HepG2 (cell line): ENCODE measurements at regions not wholly inside any gene's neighbourhood (a gene's known extent, or its start where the extent isn't known, plus 50 kb on each side); places are given as distances from the start of the nearest gene placed in this dataset.

Experiments
- CHD4 ChIP-seq: fragments of 200-600 bp; sonication (generic); IDR thresholded peaks from 2 replicates; pipeline ENCODE4 v1.7.0; 2017; ENCODE audit warnings: mild to moderate bottlenecking, low read length, borderline replicate concordance
- KDM1A ChIP-seq: IDR thresholded peaks from 2 replicates; pipeline ENCODE4 v1.6.1; 2016; ENCODE audit warnings: missing compliant biosample characterization
- RBM39 ChIP-seq: fragments of 200-400 bp; formaldehyde crosslinking; IDR thresholded peaks from one replicate; pipeline ENCODE4 v1.6.1; 2018; ENCODE audit warnings: antibody characterized with exemption, mild to moderate bottlenecking, low read depth, low read length; ENCODE audit not compliant: poor library complexity, severe bottlenecking
- SMYD3 ChIP-seq: sonication (generic); formaldehyde crosslinking; IDR thresholded peaks from 2 replicates; pipeline ENCODE4 v1.8.1; 2023; ENCODE audit warnings: mild to moderate bottlenecking, missing genetic modification reagents
- YY1 ChIP-seq: IDR thresholded peaks from 2 replicates; pipeline ENCODE4 v1.6.1; 2011; ENCODE audit warnings: low read length, low read depth, moderate library complexity, mild to moderate bottlenecking; ENCODE audit not compliant: insufficient read depth, insufficient replicate concordance
- ZBTB7A ChIP-seq: sonication (generic); formaldehyde crosslinking; IDR thresholded peaks from 2 replicates; pipeline ENCODE4 v1.8.0; 2022; ENCODE audit warnings: mild to moderate bottlenecking, missing genetic modification reagents
- ZKSCAN8 ChIP-seq: IDR thresholded peaks from 2 replicates; pipeline ENCODE4 v1.6.1; 2016; ENCODE audit warnings: borderline replicate concordance, missing genetic modification reagents, missing compliant biosample characterization
- TF ChIP-seq, protein P1 (sequence below): sonication (generic); formaldehyde crosslinking; IDR thresholded peaks from 2 replicates; pipeline ENCODE4 v1.4.0; 2020; ENCODE audit warnings: mild to moderate bottlenecking, low read depth, missing genetic modification reagents
- TF ChIP-seq, protein P2 (sequence below): sonication (generic); formaldehyde crosslinking; IDR thresholded peaks from 2 replicates; pipeline ENCODE4 v1.4.0; 2020; ENCODE audit warnings: missing genetic modification reagents, borderline replicate concordance

DNA sequence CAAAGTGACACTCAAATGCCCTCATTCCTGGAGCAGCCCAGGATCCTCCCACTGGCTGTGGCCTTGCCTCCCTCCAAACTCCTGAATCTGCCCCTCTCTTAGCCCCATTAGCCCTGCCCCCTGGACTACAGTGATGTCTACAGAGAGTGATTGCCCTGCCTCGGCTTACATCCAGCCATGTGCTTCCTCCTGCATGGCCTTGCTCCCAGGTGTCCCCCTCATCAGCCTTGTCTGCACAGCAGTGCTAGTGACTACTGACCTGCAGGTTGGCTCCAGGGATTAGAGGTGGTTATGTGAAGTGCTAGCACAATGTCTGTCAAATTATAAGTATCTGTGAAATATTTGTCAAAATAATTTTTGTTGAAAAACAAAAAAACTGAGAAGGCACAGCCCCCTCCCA, 259.1 kb upstream of the MYT1L start:
- no peak for TF ChIP-seq ZKSCAN8 (CRISPR knock-in tag)
- no peak for TF ChIP-seq ZBTB7A
- TF ChIP-seq RBM39 = no peak
- no peak for TF ChIP-seq CHD4
- no peak for TF ChIP-seq KDM1A (CRISPR knock-in tag)
- TF ChIP-seq SMYD3 = no peak
- TF ChIP-seq, protein P1, sequence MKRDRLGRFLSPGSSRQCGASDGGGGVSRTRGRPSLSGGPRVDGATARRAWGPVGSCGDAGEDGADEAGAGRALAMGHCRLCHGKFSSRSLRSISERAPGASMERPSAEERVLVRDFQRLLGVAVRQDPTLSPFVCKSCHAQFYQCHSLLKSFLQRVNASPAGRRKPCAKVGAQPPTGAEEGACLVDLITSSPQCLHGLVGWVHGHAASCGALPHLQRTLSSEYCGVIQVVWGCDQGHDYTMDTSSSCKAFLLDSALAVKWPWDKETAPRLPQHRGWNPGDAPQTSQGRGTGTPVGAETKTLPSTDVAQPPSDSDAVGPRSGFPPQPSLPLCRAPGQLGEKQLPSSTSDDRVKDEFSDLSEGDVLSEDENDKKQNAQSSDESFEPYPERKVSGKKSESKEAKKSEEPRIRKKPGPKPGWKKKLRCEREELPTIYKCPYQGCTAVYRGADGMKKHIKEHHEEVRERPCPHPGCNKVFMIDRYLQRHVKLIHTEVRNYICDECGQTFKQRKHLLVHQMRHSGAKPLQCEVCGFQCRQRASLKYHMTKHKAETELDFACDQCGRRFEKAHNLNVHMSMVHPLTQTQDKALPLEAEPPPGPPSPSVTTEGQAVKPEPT (CRISPR knock-in tag) = no peak
- TF ChIP-seq, protein P2, sequence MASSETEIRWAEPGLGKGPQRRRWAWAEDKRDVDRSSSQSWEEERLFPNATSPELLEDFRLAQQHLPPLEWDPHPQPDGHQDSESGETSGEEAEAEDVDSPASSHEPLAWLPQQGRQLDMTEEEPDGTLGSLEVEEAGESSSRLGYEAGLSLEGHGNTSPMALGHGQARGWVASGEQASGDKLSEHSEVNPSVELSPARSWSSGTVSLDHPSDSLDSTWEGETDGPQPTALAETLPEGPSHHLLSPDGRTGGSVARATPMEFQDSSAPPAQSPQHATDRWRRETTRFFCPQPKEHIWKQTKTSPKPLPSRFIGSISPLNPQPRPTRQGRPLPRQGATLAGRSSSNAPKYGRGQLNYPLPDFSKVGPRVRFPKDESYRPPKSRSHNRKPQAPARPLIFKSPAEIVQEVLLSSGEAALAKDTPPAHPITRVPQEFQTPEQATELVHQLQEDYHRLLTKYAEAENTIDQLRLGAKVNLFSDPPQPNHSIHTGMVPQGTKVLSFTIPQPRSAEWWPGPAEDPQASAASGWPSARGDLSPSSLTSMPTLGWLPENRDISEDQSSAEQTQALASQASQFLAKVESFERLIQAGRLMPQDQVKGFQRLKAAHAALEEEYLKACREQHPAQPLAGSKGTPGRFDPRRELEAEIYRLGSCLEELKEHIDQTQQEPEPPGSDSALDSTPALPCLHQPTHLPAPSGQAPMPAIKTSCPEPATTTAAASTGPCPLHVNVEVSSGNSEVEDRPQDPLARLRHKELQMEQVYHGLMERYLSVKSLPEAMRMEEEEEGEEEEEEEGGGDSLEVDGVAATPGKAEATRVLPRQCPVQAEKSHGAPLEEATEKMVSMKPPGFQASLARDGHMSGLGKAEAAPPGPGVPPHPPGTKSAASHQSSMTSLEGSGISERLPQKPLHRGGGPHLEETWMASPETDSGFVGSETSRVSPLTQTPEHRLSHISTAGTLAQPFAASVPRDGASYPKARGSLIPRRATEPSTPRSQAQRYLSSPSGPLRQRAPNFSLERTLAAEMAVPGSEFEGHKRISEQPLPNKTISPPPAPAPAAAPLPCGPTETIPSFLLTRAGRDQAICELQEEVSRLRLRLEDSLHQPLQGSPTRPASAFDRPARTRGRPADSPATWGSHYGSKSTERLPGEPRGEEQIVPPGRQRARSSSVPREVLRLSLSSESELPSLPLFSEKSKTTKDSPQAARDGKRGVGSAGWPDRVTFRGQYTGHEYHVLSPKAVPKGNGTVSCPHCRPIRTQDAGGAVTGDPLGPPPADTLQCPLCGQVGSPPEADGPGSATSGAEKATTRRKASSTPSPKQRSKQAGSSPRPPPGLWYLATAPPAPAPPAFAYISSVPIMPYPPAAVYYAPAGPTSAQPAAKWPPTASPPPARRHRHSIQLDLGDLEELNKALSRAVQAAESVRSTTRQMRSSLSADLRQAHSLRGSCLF (CRISPR knock-in tag) = no peak
- TF ChIP-seq YY1 = no peak
